Activated CD4-positive, alpha-beta T cell treated with anti-CD3 and anti-CD28 coated beads, Interleukin-2, amount 50 U/mL, for 16 hours (primary cell): ENCODE measurements at regions not wholly inside any gene's neighbourhood (a gene's known extent, or its start where the extent isn't known, plus 50 kb on each side); places are given as distances from the start of the nearest gene placed in this dataset.

ENCODE experiments used
- DNase-seq: peaks from one replicate; pipeline ENCODE4 v3.0.0-alpha.2; 2020

DNA sequence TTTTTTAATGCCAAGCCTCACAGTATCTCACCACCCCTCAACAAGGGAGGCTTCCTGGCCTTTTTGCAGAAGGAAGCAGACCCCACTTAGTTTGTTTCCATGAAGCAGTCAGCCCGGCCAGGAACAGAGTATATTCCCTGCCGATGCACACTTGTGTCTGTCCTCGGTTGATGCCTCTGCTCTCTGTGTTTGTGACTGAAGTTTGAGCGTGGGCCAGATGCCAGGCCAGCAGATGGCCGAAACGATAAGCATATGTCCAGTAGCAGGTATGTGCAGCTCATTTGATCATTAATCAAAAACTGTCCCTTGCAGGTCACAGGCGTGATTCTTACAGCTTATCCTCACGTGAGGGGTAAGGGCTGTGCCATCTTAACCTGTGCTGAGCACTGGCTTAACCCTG lies 144.0 kb downstream of the IRS2 start:
- no peak for DNase-seq

DNA sequence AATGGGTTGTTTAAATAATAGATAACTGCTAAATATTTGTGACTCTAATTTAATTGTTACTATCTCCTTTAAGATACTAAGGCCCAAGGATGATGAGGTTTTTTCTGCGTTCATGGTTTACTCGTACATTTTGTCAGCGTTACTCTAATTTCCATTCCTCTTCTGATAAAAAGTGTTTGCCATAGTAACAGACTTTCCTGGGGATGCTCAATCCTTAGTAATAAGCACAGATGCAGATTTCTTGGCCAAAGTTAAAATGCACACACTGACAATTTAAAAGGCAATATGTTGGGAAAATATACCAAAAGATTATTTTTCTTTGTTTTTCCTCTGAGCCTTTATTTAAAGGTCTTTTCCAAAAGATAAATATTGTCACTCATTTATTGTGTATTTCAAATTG lies 149.6 kb downstream of the IRS2 start:
- no peak for DNase-seq

DNA sequence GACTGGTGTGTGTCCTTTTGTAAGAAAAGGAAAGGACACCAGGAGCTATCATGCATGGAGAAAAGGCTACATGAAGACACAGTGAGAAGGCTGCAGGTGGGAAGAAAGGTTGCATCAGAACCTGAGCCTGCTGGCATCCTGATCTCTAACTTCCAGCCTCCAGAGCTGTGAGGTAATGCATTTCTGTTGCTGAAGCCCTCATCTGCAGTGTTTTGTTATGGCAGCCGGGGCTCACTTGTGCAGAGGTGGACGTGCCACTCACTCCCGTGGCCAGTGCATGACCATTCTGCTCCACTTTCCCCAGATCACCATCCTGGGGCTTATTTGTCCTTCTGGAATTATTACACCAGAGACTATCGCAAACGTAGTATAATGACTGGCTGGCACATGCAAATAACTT lies 155.3 kb downstream of the IRS2 start:
- DNase-seq, result no peak

DNA sequence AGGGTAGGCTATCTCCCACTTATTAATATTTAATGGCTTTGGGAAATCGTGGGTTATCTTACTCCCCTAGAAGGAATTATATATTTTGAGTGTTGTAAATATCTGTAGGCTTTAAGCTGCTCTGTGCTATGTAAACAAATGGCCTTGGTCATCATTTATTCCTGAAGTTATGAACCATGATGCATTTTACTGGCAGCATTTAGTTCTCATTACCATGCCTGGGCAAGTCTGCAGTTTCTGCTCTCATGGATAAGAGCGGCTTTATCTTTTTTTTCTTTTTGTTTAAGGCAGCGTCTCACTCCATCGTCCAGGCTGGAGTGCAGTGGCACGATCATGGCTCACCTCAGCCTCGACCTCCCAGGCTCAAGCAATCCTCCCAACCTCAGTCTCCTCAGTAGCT lies 156.1 kb downstream of the IRS2 start:
- no peak for DNase-seq

DNA sequence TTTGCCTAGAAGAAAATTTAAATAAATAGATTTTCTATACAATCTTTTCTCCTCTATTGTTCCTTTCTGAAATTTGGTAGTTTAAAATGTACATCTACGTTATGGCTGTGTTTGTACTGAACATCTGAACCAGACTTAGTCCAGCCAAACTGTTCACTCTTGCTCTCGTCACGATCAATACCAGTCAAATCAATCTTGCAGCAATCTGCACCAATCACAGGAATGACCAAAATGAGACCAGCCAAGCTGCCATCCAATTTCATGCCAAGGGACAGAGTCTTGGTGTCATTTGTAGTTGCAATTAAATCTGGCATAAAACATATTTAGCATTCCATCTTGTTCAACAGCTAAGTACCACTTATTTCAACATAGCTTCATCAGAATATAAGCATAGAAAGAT lies 156.6 kb downstream of the IRS2 start:
- DNase-seq, result no peak

DNA sequence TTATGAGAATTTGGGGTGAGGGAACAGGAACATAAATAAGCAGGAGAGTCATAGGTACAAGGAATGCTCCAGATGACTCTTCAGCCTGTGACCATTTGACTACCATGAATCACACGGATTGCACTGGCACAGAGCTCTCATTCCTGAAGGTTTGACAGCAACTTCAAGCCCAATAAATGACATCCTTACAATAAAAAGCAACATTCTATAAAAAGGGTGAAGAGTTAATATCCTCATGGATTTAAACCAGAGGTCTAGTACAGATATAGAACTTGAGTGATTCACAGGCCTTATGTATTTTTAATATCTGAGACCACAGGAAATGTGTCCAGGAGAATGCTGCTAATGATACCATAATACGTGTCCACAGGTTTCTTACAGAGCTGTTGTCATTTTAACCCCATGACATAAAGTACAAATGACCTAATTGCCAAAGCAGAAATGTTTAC lies 158.1 kb downstream of the IRS2 start:
- DNase-seq, result no peak

DNA sequence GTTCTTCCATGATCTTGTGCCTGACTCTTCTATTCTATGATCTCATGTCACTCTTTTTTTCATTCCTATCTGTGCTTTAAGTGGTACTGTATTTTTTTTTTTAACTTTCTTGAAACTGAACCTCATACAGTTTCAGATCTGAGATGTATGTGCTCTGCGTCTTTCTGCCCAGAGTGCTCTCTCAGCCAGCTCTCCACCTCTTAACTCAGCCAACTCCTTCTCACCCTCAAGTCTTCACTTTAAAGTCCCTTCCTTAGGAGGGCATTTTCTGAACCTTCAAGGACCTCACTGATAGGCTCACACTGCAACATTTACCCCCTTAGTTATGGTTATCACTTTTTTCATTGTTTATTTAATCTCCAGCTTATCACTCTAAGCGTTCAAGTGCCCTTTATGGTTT lies 158.7 kb downstream of the IRS2 start:
- no peak for DNase-seq

DNA sequence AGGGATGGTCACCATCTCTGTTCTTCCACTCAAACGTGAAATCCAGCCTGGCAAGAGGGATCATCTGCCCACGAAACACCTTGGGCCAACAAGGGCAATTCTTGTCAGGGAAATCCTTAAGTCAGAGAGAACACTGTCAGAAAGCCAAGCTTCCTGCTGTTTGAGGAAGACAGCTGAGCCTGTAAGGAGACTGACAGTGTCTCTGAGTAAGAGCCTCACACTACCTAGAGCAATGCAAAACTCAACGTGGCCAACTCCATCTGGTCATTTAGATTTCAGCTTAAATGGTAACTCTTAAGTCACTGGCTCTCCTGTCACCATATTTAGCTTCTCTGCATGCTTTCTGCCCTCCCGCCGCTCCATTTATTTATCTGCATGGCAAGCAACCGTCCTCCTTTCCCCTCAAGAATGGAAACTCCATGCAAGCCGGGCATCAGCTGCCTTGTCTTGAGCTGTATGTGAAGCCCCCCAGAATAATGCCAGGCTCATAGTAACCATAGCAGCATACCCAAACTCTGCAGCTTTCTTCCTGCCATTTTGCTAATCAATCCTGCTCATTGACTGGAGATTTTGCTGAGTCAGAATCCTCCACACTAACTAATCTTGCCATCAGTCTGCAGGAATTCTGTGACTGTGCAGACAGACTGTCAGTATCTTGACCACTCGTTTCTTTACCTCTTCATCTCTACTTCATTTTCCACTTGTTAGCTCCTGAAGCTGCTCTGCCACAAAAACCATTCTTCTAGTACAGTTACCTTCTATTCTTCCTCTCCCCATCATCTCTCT lies 159.8 kb downstream of the IRS2 start:
- no peak for DNase-seq

DNA sequence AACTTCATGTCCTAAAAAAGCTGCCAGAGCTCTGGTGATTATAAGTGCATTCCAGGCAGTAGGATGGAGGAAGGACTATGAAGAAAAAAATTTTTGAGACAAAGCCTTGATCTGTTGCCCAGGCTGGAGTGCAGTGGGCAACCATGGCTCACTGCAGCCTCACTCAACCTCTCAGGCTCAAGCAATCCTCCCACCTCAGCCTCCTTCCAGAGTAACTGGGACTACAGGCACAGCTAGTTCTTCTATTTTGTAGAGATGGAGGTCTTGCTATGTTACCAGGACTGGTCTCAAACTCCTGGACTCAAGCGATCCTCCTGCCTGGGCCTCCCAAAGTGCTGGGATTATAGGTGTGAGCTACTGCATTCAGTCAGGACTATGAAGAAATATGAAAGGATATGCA lies 161.2 kb downstream of the IRS2 start:
- DNase-seq, result no peak

DNA sequence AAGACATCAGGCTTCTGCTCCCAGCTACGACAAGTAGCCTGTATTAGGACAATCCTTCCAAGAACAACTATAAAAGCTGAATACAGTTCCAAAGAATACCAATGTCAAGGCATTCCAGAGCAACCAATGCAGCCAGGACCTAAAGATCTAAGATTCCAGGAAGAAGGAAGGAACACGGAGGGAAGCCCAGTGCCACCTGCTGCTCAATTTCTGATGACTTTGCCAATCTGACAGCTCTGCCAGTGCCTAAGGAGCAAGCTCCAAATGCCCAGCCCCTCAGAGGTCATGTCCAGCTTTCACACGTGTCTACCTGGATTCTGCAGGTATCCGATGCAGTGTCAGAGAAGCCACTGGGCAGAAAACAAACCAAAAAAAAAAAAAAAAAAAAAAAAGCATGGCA lies 164.4 kb downstream of the IRS2 start:
- DNase-seq, result no peak

DNA sequence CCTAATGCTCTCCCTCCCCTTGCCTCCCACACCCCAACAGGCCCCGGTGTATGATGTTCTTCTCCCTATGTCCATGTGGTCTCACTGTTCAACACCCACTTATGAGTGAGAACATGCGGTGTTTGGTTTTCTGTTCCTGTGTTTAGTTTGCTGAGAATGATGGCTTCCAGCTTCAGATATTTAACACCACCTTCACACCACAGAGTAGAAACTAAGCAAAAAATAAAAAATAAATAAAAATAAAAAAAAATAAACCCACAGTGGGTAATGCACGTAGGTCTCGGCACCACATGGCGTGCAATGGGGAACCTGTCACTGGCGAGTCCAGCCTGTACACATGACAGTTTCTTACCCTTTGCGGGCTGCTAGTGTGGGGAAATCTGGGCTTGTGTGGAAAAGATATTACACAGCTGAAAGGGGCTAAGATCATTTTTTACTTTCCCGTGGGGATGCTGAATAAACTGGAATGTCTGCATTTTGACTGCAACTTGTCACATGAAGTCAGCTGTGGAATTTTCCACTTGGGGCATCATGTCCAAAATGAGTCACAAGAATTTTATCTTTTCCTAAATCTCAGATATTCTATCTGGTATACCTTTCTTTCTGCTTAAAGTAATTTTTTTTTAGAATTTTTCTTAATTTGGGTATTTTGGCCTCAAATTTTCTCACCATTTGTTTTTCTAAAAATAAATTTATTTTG lies 170.5 kb downstream of the IRS2 start:
- DNase-seq, result no peak

DNA sequence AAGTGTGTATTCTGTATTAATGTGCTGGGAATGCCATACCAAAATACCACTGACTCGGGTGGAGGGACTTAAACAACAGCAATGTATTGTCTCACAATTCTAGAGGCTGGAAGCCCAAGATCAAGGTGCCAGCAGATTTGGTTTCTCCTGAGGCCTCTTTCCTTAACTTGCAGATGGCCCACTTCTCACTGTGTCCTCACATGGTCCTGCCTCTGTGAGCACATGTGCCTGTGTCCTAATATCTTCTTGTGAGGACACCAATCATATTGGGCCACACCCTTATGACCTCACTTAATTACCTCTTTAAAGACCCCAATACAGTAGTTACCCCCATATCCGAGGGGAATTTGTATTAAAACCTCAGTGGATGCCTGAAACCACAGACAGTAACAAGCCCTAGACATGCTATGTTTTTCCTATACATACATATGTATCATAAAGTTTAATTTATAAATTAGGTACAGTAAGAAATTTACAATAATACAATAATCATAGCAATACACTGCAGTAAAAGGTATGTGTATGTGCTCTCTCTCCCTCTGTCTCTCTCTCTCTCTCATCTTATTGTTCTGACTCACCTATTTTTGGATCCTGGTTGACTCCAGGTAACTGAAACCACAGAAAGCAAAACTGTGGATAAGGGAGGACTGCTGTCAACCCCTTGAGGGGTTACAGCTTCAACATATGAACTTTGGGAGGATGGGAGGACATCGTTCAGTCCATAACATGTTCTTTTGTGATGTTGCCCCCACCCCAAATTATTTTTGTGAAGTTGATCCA lies 174.3 kb downstream of the IRS2 start:
- DNase-seq, result no peak

DNA sequence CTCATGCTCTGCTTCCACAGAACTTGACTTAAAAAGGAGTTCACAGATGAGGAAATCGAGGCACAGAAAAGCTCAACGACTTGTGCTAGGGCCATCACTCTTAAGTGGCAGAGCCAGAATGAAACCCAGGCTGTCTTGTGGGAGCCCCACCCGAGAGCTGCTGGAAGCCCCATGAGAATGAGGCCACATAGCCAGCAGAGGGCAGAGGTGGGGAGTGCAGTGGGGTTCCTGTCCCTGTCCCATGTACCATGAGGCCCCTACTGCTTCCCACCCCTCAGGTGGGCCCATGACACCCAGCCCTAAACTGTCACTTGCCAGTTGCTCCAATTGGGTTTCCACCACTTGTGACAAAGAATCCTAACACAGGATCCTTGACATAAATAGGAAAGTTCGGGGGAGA lies 175.9 kb downstream of the IRS2 start:
- peak; percentile 0 for DNase-seq

DNA sequence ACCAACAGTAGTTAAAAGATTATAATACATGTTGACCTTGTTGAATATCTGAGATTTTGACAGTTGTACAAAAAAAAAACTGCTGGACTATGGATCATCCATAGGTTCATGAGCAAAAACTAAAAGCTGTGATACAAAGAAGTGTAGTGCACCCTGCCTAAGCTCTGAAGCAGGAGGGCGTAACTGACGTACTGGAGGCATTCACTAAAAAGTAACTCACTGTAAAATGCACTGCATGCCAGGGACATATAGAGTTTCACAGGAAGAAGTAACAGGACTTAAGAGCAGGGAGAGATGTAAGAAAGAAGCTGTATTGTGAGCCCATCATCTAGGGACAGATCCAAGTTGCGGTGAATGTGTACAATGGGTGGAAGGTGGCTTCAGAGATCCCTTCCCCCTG lies 177.9 kb downstream of the IRS2 start:
- no peak for DNase-seq

DNA sequence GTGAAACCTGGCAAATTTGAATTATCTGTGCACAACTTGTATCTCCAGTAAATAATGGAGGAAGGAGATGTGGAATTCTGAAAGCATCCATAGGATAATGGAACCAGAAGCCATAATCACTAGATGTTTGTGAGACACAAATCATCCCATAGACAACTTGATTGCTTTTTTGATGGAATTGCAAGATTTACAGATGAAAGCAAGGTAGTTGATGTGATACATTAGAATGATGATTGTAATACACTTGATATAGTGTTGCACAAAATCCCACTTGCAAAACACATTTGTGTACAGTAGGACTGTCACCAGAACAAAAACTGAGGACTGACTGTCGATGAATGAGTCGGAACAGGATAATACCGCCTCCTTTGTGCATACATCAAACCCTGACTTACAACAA lies 178.3 kb downstream of the IRS2 start:
- DNase-seq, result no peak

DNA sequence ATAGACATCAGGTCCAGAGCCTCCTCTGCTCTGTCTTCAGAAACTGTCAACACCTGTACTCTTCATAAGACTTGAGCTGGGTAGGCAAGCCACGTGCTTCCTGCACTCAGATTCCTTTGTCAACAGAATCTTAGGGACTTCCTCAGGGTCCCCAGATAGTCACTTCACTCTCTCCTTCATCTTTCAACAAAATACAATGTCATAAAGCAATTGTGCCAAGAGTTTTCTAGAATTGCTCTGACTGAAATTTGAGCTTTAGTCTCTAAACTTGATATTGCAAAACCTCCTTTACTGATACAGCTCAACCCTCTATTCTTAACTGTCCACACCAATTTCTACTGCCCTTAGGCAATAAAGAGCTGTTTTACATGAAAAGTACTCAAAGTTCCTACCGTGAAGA lies 179.9 kb downstream of the IRS2 start:
- DNase-seq, result no peak

DNA sequence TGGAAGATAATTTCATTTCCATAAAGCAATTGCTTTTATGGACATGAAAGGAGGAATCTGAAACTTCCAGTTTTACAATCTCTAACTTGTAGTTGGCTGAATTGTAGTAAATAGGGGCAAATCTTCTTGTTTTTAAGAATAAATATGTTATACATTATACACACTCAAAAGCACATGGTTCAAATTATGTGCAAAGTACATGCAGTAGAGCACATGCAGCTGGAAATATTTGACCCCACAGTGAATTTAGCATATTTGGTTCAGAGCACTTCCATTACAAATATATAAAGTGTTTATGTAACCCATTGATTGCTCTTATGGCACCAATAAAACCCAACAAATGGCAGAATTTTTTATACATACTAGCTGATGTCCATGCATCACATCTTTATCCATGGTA lies 180.5 kb downstream of the IRS2 start:
- DNase-seq, result no peak

DNA sequence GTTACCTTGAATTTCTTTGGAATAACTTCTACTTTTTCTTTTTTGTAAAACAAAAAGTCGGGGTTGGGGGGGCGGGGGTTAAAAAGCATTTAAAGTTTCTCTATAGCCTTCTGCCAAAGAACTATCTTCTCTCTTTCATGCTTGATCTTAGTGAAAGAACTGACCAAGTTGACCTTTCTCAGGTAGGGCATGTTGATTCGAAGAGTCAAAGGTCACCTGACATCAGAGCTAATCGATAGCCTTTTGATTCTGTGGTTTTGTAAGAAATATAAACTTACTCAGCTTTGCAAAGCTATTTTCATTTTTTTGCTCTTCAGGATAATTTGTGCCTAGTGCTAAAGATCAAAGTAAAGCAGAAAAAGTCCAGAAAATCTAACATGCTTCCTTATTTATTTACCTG lies 181.5 kb downstream of the IRS2 start:
- no peak for DNase-seq

DNA sequence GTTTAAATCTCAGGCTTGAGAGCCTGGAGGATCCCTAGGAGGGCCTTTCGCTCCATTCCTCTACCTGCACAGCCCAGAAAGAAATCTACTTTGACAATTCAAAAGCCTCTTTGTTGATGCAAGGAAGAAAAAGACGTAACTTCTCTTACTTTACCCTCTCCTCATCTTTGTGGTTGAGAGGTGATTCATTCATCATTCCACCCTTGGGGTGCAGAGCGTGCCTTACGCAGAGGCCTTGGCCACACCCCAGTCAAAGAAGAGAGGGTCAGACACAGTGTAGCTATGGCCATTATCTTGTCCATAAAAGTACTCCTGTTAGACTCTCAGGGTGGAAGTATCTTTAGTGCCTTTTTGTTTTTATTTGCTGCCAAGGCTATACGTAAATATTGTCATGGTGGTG lies 184.0 kb downstream of the IRS2 start:
- DNase-seq, result no peak

DNA sequence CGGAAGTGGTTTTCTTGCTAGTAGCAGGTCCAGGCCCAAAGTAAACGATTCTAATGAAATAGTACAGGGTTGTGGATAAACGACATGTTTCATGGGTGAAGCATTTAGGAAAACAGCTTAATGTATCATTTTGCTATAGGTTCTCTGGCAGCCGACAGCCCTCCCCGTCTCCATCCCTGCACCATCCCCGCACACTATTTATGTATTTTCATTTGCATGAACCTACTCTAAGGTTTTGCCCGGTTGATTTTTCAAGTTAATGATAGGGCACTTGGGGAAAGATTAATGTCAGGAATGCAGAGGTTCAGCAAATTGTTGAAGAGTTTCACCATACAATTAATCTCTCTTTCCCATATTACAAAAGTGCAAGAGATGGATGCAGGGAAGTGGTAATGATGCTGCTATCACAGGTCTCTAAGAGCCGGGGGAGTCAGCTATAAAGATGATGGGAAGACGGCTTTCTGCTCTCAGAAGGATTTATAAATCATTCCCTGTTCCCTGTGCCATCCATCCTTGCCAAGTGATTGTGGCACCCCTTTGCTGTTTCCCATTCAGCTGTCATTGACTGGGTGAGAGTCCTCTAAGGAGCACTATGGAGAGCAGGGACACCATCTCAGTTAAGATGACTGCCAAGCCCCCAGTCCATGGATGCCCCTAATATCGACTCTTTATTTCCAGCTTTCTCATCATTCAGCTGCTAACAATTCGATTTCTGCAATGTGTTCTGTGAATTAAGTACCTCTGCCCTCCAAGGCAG lies 186.3 kb downstream of the IRS2 start:
- DNase-seq, result no peak

DNA sequence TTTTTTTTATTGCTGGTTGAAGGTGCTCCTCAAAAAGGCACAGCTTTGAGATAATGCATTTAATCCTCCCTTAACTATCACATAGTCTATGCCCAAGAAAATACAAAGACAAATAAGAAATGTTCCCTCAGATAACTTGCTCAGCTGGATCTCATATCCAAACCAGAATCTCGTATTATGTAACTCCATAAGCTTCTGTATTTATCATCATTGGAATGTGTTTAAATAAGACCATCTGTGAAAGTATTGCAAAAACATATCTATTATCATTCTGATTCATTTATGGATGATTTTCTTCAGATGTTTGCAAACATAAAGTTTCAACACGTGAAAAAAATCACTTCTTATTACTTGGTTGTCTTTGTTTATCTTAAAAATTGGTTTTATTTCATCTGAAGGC lies 190.9 kb downstream of the IRS2 start:
- DNase-seq, result no peak

DNA sequence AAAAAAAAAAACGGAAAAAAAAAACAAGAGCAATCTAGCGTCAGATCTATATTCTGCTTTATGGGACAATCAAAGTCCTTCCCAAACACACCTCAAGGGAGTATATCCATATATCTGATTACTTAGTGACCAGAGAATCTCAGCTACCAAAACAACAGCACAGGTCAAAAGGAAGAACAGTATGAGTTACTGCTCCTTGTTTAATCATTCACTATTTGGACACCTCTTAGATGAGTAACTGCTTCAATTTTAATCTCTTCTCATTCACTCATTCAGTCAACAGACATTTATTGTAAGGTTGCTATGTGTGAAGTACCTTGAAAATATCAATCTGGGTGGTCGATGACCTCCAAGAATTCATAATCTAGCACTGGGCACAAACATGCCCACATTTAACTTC lies 193.2 kb downstream of the IRS2 start:
- DNase-seq, result no peak

DNA sequence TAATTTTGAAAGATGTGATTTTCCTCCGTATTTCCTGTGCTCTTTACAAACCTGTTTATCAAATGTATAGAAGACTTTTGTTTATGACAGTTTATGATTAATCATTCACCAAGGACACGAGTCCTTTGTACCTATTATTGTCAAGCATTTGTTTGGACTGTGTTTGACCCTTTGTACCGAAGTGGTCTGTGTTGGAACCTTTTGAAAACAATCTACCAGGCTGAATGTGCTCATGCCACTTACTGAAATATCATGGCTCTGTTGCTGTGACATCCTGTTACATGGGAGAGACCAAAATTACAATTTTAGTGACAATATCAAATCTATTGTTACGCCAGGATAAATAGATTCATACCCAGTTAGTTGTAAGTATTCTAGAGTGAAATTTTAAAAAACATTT lies 193.6 kb downstream of the IRS2 start:
- DNase-seq, result no peak
